ENCODE measurements at regions not wholly inside any gene's neighbourhood (a gene's known extent, or its start where the extent isn't known, plus 50 kb on each side); places are given as distances from the start of the nearest gene placed in this dataset.

DNA sequence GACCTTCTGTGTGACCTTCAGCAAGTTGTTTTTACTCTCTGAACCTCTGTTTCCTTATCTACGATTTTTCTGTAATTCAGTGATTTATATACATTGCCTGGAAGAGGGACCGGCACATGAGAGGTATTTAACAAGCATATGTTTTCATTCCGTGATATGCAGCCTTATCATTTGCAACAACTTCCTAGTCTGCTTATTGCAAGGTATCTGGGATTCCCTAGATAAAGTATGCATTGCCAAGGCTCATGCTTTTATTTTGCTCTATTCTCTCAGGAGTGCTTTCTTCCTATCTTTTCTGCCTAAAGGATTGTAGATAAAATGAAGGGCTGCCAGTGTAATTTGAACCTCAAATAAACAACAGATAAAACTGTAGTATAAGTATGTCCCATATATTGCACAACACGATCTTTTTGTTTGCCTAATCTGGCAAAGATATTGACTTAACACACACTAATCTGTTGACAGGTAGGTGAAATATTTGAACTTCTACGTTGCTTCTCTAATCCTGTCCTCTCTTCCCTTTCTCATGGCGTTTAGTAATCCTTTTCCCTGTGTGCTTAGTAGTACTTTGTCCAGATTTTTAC is 377.2 kb upstream of the TNC start (continued):
- TF ChIP-seq, protein P1, sequence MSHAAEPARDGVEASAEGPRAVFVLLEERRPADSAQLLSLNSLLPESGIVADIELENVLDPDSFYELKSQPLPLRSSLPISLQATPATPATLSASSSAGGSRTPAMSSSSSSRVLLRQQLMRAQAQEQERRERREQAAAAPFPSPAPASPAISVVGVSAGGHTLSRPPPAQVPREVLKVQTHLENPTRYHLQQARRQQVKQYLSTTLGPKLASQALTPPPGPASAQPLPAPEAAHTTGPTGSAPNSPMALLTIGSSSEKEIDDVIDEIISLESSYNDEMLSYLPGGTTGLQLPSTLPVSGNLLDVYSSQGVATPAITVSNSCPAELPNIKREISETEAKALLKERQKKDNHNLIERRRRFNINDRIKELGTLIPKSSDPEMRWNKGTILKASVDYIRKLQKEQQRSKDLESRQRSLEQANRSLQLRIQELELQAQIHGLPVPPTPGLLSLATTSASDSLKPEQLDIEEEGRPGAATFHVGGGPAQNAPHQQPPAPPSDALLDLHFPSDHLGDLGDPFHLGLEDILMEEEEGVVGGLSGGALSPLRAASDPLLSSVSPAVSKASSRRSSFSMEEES (CRISPR knock-in tag; IDR thresholded peaks at IDR 0.05) = peak; percentile 51
- TF ChIP-seq SIX4 (CRISPR knock-in tag; IDR thresholded peaks at IDR 0.05) (peak; percentile 99), ZFX (CRISPR knock-in tag; IDR thresholded peaks at IDR 0.05; ENCODE audit: low read depth) (no peak), AGO2 (optimal IDR thresholded peaks at IDR 0.05; ENCODE audit: low read depth, low read length) (no peak), HDAC1 (CRISPR knock-in tag; IDR thresholded peaks at IDR 0.05) (peak; percentile 83), ZNF33A (CRISPR knock-in tag; IDR thresholded peaks at IDR 0.05; ENCODE audit: borderline replicate concordance) (no peak), ZMYM3 (CRISPR knock-in tag; IDR thresholded peaks at IDR 0.05) (no peak), ZSCAN29 (CRISPR knock-in tag; conservative IDR thresholded peaks at IDR 0.05) (no peak), ZNF598 (CRISPR knock-in tag; IDR thresholded peaks at IDR 0.05; ENCODE audit: borderline replicate concordance) (no peak), PHF8 (CRISPR knock-in tag; IDR thresholded peaks at IDR 0.05) (no peak), ATF1 (CRISPR knock-in tag; IDR thresholded peaks at IDR 0.05) (peak; percentile 74)
- TF ChIP-seq, protein P2, sequence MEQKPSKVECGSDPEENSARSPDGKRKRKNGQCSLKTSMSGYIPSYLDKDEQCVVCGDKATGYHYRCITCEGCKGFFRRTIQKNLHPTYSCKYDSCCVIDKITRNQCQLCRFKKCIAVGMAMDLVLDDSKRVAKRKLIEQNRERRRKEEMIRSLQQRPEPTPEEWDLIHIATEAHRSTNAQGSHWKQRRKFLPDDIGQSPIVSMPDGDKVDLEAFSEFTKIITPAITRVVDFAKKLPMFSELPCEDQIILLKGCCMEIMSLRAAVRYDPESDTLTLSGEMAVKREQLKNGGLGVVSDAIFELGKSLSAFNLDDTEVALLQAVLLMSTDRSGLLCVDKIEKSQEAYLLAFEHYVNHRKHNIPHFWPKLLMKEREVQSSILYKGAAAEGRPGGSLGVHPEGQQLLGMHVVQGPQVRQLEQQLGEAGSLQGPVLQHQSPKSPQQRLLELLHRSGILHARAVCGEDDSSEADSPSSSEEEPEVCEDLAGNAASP (CRISPR knock-in tag; IDR thresholded peaks at IDR 0.05; ENCODE audit: borderline replicate concordance) = peak; percentile 36; the same call in 1 of the 2 replicates
- TF ChIP-seq, protein P3, sequence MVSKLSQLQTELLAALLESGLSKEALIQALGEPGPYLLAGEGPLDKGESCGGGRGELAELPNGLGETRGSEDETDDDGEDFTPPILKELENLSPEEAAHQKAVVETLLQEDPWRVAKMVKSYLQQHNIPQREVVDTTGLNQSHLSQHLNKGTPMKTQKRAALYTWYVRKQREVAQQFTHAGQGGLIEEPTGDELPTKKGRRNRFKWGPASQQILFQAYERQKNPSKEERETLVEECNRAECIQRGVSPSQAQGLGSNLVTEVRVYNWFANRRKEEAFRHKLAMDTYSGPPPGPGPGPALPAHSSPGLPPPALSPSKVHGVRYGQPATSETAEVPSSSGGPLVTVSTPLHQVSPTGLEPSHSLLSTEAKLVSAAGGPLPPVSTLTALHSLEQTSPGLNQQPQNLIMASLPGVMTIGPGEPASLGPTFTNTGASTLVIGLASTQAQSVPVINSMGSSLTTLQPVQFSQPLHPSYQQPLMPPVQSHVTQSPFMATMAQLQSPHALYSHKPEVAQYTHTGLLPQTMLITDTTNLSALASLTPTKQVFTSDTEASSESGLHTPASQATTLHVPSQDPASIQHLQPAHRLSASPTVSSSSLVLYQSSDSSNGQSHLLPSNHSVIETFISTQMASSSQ (IDR thresholded peaks at IDR 0.05; ENCODE audit: low read depth) = peak; percentile 52
- TF ChIP-seq, protein P3 (CRISPR knock-in tag; IDR thresholded peaks at IDR 0.05; ENCODE audit: borderline replicate concordance) = no peak; the same call in 1 of the 2 replicates
- TF ChIP-seq, protein P4, sequence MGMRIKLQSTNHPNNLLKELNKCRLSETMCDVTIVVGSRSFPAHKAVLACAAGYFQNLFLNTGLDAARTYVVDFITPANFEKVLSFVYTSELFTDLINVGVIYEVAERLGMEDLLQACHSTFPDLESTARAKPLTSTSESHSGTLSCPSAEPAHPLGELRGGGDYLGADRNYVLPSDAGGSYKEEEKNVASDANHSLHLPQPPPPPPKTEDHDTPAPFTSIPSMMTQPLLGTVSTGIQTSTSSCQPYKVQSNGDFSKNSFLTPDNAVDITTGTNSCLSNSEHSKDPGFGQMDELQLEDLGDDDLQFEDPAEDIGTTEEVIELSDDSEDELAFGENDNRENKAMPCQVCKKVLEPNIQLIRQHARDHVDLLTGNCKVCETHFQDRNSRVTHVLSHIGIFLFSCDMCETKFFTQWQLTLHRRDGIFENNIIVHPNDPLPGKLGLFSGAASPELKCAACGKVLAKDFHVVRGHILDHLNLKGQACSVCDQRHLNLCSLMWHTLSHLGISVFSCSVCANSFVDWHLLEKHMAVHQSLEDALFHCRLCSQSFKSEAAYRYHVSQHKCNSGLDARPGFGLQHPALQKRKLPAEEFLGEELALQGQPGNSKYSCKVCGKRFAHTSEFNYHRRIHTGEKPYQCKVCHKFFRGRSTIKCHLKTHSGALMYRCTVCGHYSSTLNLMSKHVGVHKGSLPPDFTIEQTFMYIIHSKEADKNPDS (CRISPR knock-in tag; IDR thresholded peaks at IDR 0.05) = peak; percentile 88; the same call in 1 of the 2 replicates
- TF ChIP-seq, protein P5, sequence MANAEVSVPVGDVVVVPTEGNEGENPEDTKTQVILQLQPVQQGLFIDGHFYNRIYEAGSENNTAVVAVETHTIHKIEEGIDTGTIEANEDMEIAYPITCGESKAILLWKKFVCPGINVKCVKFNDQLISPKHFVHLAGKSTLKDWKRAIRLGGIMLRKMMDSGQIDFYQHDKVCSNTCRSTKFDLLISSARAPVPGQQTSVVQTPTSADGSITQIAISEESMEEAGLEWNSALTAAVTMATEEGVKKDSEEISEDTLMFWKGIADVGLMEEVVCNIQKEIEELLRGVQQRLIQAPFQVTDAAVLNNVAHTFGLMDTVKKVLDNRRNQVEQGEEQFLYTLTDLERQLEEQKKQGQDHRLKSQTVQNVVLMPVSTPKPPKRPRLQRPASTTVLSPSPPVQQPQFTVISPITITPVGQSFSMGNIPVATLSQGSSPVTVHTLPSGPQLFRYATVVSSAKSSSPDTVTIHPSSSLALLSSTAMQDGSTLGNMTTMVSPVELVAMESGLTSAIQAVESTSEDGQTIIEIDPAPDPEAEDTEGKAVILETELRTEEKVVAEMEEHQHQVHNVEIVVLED (CRISPR knock-in tag; IDR thresholded peaks at IDR 0.05; ENCODE audit: borderline replicate concordance) = no peak
- TF ChIP-seq, protein P6, sequence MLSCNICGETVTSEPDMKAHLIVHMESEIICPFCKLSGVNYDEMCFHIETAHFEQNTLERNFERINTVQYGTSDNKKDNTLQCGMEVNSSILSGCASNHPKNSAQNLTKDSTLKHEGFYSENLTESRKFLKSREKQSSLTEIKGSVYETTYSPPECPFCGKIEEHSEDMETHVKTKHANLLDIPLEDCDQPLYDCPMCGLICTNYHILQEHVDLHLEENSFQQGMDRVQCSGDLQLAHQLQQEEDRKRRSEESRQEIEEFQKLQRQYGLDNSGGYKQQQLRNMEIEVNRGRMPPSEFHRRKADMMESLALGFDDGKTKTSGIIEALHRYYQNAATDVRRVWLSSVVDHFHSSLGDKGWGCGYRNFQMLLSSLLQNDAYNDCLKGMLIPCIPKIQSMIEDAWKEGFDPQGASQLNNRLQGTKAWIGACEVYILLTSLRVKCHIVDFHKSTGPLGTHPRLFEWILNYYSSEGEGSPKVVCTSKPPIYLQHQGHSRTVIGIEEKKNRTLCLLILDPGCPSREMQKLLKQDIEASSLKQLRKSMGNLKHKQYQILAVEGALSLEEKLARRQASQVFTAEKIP (CRISPR knock-in tag; IDR thresholded peaks at IDR 0.05; ENCODE audit: borderline replicate concordance) = no peak
